ENCODE measurements at regions not wholly inside any gene's neighbourhood (a gene's known extent, or its start where the extent isn't known, plus 50 kb on each side); places are given as distances from the start of the nearest gene placed in this dataset.

DNA sequence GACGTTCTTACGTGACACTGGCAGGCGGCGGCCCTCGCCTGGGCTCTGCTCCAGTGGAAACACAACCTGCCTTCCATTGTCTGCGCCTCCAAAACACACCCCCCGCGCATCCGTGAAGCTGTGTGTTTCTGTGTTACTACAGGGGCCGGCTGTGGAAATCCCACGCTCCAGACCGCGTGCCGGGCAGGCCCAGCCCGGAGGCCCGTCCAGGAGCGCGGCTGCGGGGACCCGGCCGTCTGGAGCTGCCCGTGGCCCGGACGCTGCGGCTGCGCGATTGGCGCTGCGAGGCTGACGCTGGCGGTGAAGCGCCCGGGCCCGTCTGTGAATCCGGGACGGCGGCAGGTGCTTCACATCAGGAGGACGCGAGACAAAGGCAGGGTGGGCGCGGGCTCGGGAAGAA is 670.3 kb upstream of the SALL3 start:
- no peaks in the 10 kb centered on the region for H3K9me2 ChIP-seq (ENCODE audit: insufficient read depth, low read length)
- H3K9me3 ChIP-seq (ENCODE audit: low read length), result no peaks in the 10 kb centered on the region
- no peaks in the 10 kb centered on the region for H3K79me2 ChIP-seq (replicated peaks; ENCODE audit: insufficient read depth, low read length)
- H3K9ac ChIP-seq (ENCODE audit: low read length), result no peak overlapping the region
- no peaks in the 10 kb centered on the region for H3F3A ChIP-seq (ENCODE audit: insufficient read depth, low read length, poor library complexity, severe bottlenecking)
- H3K27me3 ChIP-seq (ENCODE audit: insufficient read depth, low read depth, low read length), result no peaks in the 10 kb centered on the region
- no peaks in the 10 kb centered on the region for H3K36me3 ChIP-seq (ENCODE audit: insufficient read depth, low read length)
- no peak overlapping the region for H3K4me2 ChIP-seq (ENCODE audit: low read length)
- H2AFZ ChIP-seq (ENCODE audit: low read depth, low read length), result no peak overlapping the region
- no peak overlapping the region for H3K27ac ChIP-seq (ENCODE audit: low read length)
- H3K4me3 ChIP-seq (ENCODE audit: low read length), result no peak overlapping the region
- H4K20me1 ChIP-seq (ENCODE audit: insufficient read depth), result no peaks in the 10 kb centered on the region
- TF ChIP-seq SMC3 (conservative IDR thresholded peaks at IDR 0.05; ENCODE audit: poor library complexity) (no peak), POLR2AphosphoS5 (IDR thresholded peaks at IDR 0.05) (no peak), RAD21 (conservative IDR thresholded peaks at IDR 0.05) (no peak), EZH2 (IDR thresholded peaks at IDR 0.05; ENCODE audit: borderline replicate concordance, insufficient read depth, low read length, poor library complexity, severe bottlenecking) (no peak), MXI1 (conservative IDR thresholded peaks at IDR 0.05; ENCODE audit: poor library complexity, severe bottlenecking) (no peak), TAF1 (IDR thresholded peaks at IDR 0.05; ENCODE audit: low read depth) (no peak), EP300 (conservative IDR thresholded peaks at IDR 0.05; ENCODE audit: poor library complexity, severe bottlenecking) (no peak)
- TF ChIP-seq, protein P1, sequence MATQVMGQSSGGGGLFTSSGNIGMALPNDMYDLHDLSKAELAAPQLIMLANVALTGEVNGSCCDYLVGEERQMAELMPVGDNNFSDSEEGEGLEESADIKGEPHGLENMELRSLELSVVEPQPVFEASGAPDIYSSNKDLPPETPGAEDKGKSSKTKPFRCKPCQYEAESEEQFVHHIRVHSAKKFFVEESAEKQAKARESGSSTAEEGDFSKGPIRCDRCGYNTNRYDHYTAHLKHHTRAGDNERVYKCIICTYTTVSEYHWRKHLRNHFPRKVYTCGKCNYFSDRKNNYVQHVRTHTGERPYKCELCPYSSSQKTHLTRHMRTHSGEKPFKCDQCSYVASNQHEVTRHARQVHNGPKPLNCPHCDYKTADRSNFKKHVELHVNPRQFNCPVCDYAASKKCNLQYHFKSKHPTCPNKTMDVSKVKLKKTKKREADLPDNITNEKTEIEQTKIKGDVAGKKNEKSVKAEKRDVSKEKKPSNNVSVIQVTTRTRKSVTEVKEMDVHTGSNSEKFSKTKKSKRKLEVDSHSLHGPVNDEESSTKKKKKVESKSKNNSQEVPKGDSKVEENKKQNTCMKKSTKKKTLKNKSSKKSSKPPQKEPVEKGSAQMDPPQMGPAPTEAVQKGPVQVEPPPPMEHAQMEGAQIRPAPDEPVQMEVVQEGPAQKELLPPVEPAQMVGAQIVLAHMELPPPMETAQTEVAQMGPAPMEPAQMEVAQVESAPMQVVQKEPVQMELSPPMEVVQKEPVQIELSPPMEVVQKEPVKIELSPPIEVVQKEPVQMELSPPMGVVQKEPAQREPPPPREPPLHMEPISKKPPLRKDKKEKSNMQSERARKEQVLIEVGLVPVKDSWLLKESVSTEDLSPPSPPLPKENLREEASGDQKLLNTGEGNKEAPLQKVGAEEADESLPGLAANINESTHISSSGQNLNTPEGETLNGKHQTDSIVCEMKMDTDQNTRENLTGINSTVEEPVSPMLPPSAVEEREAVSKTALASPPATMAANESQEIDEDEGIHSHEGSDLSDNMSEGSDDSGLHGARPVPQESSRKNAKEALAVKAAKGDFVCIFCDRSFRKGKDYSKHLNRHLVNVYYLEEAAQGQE (IDR thresholded peaks at IDR 0.05; ENCODE audit: borderline replicate concordance), result no peak
- TF ChIP-seq, protein P2, sequence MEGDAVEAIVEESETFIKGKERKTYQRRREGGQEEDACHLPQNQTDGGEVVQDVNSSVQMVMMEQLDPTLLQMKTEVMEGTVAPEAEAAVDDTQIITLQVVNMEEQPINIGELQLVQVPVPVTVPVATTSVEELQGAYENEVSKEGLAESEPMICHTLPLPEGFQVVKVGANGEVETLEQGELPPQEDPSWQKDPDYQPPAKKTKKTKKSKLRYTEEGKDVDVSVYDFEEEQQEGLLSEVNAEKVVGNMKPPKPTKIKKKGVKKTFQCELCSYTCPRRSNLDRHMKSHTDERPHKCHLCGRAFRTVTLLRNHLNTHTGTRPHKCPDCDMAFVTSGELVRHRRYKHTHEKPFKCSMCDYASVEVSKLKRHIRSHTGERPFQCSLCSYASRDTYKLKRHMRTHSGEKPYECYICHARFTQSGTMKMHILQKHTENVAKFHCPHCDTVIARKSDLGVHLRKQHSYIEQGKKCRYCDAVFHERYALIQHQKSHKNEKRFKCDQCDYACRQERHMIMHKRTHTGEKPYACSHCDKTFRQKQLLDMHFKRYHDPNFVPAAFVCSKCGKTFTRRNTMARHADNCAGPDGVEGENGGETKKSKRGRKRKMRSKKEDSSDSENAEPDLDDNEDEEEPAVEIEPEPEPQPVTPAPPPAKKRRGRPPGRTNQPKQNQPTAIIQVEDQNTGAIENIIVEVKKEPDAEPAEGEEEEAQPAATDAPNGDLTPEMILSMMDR (IDR thresholded peaks at IDR 0.05; ENCODE audit: poor library complexity, severe bottlenecking), result no peak

DNA sequence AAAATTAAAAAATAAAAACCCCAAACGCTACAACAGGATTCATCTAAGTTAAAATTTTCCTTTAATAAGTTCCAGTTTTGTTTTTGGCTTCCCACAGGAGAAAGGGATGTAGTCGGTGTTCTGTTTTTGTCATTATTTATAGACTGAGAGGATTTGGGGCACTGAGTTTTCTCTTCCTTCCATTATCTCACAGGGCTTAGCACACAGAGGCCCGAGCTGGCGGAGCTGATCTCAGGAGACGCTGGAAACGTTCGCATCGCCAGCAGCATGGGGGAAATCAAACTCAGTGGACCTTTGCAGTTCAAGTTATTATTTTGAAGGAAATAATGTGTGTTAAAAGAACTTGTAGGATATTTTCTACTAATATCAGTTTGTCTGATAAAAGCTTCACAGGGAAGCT is 669.7 kb upstream of the SALL3 start:
- Histone ChIP-seq H2AFZ (ENCODE audit: low read depth, low read length) (no peak overlapping the region), H3K9me3 (ENCODE audit: low read length) (no peaks in the 10 kb centered on the region), H3K79me2 (replicated peaks; ENCODE audit: insufficient read depth, low read length) (no peaks in the 10 kb centered on the region), H3K9ac (ENCODE audit: low read length) (no peak overlapping the region), H3K27me3 (ENCODE audit: insufficient read depth, low read depth, low read length) (no peaks in the 10 kb centered on the region), H3F3A (ENCODE audit: insufficient read depth, low read length, poor library complexity, severe bottlenecking) (no peaks in the 10 kb centered on the region), H3K4me2 (ENCODE audit: low read length) (no peak overlapping the region), H4K20me1 (ENCODE audit: insufficient read depth) (no peaks in the 10 kb centered on the region), H3K36me3 (ENCODE audit: insufficient read depth, low read length) (no peaks in the 10 kb centered on the region), H3K9me2 (ENCODE audit: insufficient read depth, low read length) (no peaks in the 10 kb centered on the region), H3K27ac (ENCODE audit: low read length) (no peak overlapping the region), H3K4me3 (ENCODE audit: low read length) (no peak overlapping the region)
- TF ChIP-seq RAD21 (conservative IDR thresholded peaks at IDR 0.05) (no peak), SMC3 (conservative IDR thresholded peaks at IDR 0.05; ENCODE audit: poor library complexity) (no peak), EP300 (conservative IDR thresholded peaks at IDR 0.05; ENCODE audit: poor library complexity, severe bottlenecking) (no peak), EZH2 (IDR thresholded peaks at IDR 0.05; ENCODE audit: borderline replicate concordance, insufficient read depth, low read length, poor library complexity, severe bottlenecking) (no peak)
- TF ChIP-seq, protein P2 (IDR thresholded peaks at IDR 0.05; ENCODE audit: poor library complexity, severe bottlenecking), result no peak
- TF ChIP-seq, protein P1 (IDR thresholded peaks at IDR 0.05; ENCODE audit: borderline replicate concordance), result no peak
